T1000 (cell line): ENCODE measurements at regions not wholly inside any gene's neighbourhood (a gene's known extent, or its start where the extent isn't known, plus 50 kb on each side); places are given as distances from the start of the nearest gene placed in this dataset.
"Not testable (repeated sequence)": the region's sequence is repeated elsewhere in the genome, so short reads cannot be mapped to it uniquely, and the experiment has no call there.

Experiments used
- DNase-seq: peaks from one replicate; lab custom pipeline; 2025; ENCODE audit warnings: mixed read lengths; lab: John Stamatoyannopoulos, UW

DNA sequence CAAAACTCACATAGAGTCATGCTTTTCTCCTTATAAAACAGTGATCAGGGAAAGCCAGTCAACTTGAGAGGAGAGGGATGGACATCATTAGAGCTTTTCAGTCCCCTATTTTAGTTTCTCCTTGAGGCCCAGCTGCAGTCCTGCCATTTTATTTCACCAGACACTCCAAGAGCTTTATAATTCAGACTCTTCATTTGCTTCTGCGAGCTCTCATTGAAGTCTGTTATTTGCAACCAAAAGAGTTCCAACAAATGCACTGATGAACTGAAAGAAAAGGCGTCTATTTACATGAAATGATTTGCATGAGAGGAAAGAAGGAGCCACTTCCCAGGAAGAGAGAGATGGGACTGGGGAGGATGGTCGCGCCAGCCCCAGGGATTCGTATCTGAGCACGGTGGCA lies 86.8 kb downstream of the NDUFA12 start:
- DNase-seq: no peak

DNA sequence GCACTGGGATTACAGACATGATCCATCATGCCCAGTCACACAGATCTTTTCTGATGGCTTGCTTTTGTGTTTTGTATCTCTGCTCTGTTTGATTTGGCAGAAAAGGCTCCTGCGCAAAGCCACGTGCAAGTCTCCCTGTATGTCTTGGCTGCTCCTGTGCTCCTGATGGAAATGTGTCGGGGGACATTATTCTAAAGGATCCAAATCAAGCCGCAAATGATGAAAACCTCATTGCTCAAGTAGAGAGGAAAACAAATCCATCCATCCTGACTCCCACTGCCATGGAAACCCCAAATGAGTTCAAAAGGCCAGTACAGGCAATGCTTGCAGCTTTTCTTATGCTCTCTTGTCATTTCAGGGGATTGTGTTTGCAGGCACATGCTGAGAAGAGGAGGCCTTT lies 93.8 kb downstream of the NDUFA12 start:
- no peak for DNase-seq

DNA sequence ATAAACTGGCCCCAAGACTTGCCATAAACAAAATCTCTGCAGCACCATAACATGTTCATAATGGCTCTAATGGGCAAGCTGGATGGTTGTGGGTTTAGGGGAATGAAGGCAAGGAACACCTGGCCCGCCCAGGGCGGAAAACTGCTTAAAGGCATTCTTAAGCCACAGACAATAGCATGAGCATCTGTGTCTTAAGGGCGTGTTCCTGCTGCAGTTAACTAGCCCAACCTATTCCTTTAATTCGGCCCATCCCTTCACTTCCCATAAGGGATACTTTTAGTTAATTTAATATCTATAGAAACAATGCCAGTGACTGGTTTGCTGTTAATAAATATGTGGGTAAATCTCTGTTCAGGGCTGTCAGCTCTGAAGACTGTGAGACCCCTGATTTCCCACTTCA lies 97.7 kb downstream of the NDUFA12 start:
- DNase-seq: not testable (repeated sequence)

DNA sequence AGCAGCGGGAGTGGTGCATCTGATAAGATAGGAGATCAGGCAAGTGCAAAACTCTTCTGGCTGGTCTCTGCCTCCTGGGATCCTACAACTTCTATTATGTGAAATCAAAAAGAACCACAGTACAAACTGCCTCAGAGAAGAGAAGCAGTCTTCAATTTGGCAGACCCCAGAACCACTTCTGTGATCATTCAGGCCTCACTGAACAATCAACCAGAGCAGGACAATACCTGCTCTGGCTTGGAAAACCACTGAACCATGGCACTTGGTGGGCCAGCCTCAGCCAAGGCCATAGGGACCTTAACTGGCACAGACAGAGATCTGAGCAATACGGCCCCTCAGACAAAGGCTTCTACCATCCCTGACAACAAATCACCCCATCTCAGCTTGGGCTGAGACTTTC lies 103.0 kb downstream of the NDUFA12 start:
- no peak for DNase-seq

DNA sequence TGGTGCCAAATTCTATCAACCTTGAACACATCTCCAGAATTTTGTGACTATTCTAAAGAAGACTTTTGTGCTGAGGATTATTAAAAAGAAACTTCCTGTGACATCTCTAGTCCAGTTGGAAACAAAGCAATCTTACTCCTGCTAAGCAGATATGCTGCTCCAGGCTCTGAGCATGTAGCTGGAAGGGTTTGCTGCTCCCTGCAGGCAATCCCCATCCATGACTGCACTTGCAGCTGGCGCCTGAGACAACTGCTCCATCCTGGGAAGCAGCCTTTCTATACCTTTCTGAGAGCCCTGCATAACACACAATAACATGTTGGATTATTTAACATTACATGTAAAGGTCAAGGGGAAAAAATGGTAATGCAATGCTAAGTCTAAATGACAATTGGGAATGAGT lies 105.1 kb downstream of the NDUFA12 start:
- no peak for DNase-seq

DNA sequence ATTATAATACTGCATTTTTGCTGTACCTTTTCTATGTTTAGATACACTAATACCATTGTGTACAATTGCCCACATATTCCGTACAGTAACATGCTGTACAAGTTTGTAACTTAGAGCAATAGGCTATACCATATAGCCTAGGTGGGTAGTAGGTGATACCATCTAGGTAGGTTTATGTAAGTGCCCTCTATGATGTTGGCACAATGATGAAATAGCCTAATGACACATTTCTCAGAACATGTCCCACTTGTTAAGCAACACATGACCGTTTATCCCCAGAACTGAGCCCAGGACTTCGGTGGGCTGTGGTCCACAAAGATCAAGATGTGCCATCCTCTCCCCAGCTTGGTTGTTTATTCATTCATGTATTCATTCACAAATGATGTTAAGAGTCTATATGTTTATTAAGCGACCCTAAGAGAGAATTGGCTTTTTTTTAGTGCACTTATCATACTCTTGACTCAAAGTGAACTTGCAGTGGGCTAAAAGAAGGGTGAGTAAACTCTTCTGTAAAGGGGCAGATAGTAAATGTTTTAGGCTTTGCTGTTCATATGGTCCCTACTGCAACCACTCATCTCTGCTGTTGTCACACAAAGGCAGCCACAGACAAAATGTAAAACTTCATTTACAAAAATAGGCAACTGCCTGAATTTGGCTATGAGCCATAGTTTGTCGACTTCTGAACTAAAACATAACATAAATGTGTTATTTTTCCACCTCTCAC lies 110.8 kb downstream of the NDUFA12 start:
- DNase-seq: no peak

DNA sequence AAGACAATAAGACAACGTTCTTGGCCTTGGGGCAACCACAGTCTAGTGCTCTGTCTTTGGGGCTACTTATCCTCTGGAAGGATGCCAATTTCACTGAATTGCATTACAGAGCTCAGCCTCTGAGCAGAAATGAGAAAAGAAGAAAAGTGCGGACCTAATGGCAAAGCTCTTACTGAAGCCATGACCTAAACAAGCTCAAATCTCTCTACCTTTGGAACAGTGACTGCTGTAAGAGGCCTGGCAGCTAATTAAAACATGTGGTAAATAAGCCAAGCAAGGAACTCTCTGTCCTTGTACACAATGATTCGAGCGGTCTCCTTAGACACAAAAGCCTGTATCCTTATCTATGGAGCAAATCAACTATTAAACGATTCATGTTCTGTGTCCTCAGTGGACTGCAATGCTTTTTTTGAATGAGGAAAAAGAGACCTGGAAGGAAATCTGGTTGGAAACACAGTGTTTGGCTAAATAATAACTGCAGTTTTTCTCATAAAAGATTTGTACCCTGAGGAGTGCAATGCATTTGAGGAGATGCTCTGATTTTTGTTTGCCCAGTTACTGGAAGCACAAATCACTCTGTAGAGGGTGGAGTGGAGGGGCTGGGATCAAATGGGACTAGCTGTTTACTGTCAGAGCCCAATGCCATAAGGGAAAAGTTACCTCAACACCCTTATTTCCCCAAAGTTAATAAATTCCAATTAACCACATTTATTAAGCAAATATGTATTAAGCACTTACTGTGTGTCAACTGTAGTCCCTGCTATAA lies 113.9 kb downstream of the NDUFA12 start:
- DNase-seq: no peak

DNA sequence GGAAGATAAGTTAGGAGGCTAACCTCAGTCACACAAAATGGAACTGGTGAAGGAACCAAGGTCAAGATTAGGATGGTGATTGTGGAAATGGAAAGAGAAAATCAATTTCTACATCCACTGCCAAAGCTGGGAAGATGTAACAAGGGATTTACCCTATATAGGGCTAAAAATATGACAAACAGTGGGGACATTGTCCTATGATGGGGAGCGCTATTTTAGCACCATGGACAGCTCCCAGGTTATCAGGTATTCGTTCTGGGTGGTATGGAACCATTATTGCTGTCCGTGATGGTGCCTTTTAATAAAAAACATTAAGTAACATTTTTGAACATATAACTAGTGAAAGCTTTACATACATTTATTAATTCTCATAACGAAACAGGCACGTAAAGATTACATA lies 124.0 kb downstream of the NDUFA12 start:
- DNase-seq: no peak

DNA sequence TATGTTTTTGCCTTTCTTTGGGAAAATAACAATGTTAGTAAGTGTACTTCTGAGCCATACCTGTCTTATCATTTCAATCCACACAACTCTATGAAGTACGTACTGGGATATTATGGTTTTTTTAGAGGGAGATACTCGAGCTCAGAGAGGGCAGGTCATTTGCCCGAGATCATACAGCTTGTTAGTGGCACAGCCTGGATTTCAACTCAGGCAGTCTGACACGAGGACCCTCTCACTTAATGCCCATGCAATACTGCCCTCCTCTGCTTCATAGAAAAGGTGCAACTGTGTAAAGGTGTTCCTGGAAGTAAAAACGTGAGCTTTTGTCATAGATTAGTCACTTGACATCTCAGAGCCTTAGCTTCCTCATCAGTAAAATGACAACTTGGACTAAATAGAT lies 128.0 kb downstream of the NDUFA12 start:
- no peak for DNase-seq

DNA sequence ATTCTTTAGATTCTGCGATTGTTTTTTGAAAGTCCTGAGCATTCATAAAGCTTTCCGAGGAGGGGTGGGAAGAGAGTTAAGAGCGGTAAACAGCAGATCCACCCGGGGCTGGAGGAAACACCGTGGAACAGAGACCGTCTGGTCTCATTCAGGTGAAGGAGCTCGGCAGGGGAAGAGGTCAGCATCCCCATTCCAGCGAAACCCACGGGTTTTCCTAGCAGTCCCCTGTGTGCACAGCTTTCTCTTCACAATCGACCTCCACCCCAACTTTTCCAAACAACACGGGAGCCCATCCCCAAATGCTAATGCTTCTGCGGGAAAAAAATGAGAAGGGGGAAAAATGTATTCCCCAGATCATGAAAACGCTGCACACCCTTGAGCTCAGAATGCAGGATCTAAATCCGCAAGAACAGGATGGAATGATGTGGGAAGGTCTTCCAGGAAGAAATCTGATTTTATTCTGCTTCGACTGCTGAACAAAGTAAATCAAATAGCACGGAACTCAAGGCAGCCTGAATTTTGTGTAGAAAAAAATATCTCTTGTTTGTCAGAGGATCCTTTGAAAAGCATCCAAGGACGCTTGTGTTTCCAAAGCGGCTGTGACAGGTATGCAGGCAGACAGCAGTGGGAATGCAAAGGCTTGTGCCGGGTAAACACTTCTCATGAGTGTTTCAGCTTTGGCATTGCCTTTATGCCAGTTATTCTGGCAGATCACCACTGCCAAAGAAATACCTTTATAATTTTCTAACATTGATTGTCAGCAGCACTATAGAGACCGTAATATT lies 128.8 kb downstream of the NDUFA12 start:
- DNase-seq: no peak

DNA sequence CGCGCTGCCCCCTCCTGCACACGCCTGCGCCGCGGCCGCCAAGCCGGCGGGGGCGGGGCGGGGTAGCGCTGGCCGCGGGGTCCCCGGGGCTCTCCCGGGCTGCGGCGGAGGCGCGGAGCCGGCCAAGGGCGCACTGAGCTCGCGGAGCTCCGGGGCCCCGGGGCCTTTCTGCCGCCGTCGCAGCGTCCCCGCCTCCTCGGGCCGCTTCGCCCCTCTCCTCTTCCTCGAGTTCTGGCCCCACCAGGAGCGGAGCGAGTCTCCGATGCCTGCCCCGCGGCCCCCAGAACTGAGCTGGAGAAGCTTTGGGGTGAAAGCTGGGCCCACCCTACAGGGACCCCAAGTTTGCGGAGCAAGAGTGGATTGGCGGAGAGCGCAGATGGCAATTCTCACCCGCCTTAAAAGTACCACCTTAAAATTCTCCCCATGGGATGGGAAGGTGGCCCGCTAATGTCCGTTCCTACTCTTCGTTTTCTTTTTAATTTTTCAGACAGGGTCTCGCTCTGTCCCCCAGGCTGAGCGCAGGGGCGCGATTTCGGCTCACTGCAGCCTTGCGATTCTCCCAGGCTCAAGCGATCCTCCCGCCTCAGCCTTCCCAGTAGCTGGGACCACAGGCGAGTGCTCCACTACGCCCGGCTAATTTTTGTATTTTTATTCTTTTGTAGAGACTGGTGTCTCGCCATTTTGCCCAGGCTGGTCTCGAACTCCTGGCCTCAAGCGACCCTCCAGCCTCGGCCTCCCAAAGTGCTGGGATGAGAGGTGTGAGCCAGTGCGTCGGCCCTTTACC lies 129.6 kb downstream of the NDUFA12 start:
- no peak for DNase-seq

DNA sequence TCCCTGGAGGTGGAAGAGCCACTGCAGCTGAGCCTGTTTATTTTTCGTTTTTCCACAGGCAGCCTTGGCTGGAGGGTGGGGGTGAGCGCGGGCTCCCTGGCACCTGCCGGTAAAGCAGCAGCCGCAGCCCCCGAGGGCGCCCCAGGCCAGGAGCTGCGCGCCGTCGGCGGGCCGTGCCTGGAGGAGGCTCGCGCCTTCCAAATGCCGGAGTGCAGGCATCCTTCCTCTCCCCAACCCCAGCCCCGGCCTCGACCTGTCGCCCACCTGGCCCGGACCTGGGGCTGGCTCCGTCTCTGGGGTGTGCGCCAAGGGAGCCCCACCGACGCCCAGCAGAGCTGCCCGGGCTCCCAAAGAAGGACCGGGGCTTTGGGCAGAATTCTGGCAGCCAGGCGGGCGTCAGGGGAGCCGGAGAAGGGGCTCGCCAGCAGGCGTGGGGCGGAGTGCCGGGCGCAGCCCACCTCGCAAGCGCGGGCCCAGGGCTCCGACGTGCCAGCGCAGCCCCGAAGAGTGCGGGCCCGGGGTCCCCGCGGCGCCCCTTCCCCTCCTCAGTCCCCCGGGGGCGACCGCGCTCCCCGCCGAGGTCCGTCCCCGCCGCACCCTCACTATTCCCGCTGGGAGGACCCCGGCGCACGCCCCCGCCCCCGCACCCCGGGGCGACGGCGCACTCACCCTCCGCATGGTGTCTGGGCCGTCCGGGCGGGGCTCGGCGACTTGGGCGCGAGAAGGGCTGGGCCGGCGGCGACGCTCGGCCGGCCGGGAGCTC lies 130.3 kb downstream of the NDUFA12 start:
- no peak for DNase-seq

DNA sequence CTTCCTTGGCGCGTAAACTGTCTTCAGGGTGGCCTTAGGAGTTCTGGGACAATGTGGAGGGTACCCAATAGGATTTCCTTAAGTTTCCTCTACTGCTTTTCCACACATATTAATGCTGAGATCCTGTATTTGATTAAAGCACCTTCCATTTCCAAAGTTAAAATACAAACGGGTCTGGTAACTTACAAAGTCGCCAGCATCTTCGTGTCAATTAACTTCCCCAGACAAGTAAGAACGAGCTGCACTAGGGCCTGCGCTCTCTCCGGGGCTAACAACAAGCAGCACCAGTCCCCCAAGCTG lies 130.9 kb downstream of the NDUFA12 start:
- no peak for DNase-seq

DNA sequence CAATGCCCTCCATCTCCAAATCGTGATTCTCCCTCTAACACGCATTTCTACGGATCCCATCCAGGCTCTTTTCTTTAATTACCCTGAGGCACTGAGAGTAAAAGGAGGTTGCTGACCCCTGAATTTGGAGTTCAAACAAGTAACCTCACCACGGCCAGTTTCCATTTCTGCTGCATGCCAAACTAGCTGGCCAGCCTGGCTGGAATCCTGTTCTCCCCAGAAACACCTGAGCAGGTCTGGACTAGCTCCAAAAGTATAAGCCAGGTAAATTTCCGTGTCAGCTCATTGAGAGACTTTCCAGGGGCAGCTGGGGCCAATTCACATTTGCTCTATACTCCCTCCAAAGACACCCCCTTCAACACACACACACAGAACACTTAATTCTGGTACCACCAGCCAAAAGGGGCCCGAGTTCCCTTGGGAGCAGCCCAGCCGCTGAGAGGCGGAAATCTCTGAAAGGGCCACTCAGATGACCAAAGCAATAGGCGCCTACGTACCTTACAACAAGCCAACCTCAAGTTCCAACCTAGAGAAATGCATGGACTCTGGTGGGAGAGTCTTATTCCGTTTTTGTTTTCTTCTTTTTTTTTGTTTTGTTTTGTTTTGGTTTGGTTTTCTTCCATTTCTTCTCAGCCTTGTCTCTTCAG lies 131.4 kb downstream of the NDUFA12 start:
- no peak for DNase-seq

DNA sequence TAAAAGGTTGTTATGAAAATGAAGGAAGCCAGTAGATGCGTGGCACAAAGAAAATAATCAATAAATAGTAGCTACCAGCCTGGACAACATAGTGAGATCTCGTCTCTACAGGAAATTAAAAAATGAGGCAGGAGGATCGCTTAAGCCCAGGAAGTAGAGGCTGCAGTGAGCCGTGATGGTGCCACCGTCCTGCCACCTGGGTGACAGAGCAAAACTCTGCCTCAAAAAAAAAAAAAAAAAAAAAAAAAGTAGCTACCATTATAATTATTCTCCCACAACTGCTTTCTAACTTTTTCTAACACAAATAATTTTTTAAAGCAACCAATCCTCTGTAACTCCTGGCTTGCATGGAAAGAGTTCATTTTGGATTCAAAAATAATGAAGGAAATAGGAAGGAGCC lies 133.0 kb downstream of the NDUFA12 start:
- DNase-seq: no peak

DNA sequence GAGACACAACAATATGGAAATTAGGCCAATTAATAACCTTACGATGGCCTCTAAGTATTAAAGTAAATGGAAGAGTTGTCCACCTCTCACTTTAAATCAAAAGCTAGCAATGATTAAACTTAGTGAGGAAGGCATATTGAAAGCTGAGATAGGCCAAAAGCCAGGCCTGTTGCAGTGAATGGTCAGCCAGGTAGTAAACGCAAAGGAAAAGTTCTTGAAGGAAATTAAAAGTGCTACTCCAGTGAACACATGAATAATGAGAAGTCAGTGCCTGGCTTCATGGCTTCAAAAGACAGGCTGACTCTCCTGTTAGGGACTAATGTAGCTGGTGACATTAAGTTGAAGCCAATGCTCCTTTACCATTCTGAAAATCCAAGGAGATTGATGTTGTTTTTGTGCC lies 135.3 kb downstream of the NDUFA12 start:
- DNase-seq: no peak

DNA sequence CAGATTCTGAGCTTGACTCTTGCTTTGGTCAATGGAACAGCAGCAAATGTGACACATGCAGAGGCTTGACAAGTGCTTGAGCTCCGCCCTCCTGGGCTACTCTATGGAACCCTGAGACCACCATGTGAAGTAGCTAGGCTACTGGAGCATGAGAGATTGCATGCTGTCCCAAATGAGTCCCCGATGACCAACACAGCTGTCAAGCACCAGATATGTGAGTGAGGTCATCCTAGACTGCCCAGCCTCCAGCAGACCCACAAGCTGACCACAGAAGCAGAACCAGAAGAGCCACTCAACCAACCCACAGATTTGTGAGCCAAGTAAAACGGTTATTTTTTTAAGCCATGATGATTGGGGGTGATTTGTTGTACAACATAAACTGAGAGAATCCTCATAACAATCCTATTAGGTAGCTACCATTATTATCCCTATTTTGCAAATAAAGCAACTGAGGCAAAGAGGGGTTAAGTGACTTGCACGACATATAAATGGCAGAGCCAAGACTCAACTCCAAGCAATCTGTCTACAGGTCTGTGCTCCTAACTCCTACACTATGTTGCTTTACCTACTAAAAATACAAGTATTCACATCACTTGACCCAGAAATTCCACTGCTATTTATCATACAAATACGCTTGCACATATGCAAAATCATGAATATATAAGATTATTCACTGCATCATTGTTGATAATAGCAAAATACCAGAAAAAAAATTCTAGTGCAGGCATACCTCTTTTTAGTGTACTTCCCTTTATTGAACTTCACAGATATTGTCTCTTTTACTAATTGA lies 136.2 kb downstream of the NDUFA12 start:
- DNase-seq: no peak

DNA sequence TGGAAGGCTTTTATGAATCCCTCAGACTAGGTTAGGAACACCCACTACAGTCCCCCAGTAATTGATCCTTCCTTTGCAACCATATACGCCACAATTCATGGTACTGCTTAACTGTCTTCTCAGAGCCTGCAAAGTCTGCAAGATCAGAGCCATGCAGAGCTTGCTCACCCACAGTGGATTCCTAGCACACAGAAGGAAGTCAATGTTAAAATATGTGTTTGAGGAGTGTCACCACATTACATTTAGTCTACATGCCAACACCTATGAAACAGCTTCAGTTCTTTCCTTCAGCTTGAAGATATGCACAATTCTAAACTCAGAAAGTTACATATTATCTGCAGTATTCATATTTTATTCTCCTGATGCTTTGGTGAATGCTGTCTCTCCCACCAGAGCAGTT lies 138.5 kb downstream of the NDUFA12 start:
- no peak for DNase-seq

DNA sequence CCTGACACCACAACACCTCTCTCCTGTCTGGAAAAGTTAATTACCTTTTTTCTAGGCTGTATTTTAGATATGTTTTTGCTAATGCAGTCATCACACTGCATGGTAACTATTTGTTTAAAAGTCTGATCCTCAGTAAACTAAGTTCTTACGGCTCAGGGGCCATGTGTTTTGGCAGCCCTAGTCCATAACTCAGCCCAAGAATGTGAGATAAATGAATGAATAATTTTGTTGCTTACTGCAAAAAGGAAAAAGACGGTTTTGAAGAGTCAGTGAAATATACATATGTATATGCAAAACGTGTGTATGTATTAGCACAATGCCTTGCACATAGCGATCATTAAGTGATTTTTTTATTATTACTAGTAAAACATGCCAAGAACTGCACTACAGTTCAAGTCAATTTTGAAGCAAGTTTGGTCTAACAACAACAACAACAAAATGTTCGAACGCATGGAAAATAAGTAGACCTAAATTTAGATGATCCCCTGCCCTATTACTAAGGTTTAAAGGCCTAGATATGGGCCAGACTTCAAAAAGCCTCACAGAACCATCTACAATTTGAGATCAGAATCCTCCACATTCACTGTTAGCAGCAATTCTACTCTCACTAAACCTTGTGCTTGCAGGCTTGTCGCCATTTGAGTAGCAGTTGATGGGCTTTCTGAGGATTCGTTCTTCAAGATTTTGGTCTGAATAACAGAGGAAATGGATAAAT lies 140.0 kb downstream of the NDUFA12 start:
- DNase-seq: no peak

DNA sequence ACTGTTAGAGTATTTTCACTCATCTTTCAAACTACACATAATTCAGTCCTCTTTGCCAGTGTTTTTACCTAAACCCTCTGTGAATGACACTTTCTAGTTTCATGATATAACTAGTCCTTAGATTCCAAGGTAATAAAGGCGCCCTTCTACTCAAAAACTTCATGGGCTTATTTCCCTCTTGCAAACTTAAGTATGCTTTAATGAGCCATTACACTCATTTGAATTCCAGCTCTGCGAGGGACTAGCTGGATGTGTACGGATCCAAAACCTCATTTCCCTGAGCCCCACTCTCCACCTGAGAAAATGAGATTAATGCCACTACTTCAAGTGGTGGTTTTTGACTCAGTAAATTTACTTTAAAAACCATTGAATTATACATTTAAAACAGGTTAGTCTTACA lies 141.1 kb downstream of the NDUFA12 start:
- no peak for DNase-seq
